ENCODE measurements at regions not wholly inside any gene's neighbourhood (a gene's known extent, or its start where the extent isn't known, plus 50 kb on each side); places are given as distances from the start of the nearest gene placed in this dataset.

DNA sequence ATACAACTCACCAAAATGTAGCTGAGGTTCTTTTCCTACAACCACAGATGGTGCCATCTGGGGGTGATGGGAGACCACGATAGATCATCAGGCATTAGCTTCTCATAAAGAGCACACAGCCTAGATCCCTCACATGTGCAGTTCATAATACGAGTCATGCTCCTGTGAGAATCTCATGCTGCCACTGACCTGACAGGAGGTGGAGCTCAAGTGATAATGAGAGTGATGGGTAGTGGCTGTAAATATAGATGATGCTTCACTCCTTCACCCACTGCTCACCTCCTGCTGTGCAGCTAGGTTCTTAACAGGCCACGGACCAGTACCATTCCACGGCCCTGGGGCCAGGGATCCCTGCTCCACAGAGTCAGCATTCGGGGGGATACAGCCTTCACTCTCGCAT is 943.8 kb downstream of the NLGN4Y start:
- TF ChIP-seq CTCF (IDR thresholded peaks at IDR 0.05; ENCODE audit: borderline replicate concordance, extremely low read depth, low read length, poor library complexity, severe bottlenecking) (no peak), EZH2 (IDR thresholded peaks at IDR 0.05; ENCODE audit: borderline replicate concordance, low read depth, low read length, severe bottlenecking) (no peak)
